Prostate gland (tissue), 2 donors: ENCODE measurements at regions not wholly inside any gene's neighbourhood (a gene's known extent, or its start where the extent isn't known, plus 50 kb on each side); places are given as distances from the start of the nearest gene placed in this dataset.

Experiments used
- DNase-seq: peaks from one replicate; pipeline ENCODE4 v3.0.0-alpha.2; 2019; ENCODE audit warnings: low spot score
- H3K27ac ChIP-seq, 2 donors: fragments of 200-600 bp; sonication (generic); 2 replicates each; pipeline ENCODE4 v1.5.1; 2017 to 2019
- H3K27me3 ChIP-seq: fragments of 200-600 bp; sonication (generic); replicated peaks from 2 replicates; pipeline ENCODE4 v1.5.1; 2019; ENCODE audit not compliant: insufficient read depth
- H3K36me3 ChIP-seq, 2 donors: fragments of 200-600 bp; sonication (generic); 1 replicate in 1 of 2; 2 replicates in 1 of 2; pipeline versions ENCODE4 v1.5.1 to v1.8.1; 2017 to 2019
- H3K4me1 ChIP-seq: fragments of 200-600 bp; sonication (generic); replicated peaks from 2 replicates; pipeline ENCODE4 v1.5.1; 2019
- H3K4me3 ChIP-seq, 2 donors: fragments of 200-600 bp; sonication (generic); 2 replicates each; pipeline ENCODE4 v1.5.1; 2017 to 2019
- H3K9me3 ChIP-seq: fragments of 200-600 bp; sonication (generic); 2 replicates; pipeline ENCODE4 v1.5.1; 2017
- CTCF ChIP-seq, 4 experiments: fragments of 200-600 bp in 2 of 4; fragments of 450-650 bp in 2 of 4; sonication (generic) in 2 of 4; IDR thresholded peaks; 1 replicate in 3 of 4; 2 replicates in 1 of 4; pipeline ENCODE4 v1.5.1; 2016 to 2019; ENCODE audit warnings: antibody characterized with exemption in 4 of 4, mild to moderate bottlenecking in 2 of 4, moderate library complexity in 2 of 4
- POLR2A ChIP-seq: fragments of 450-650 bp; IDR thresholded peaks from one replicate; pipeline ENCODE4 v1.6.1; 2016; ENCODE audit warnings: antibody characterized with exemption, mild to moderate bottlenecking
- POLR2AphosphoS5 ChIP-seq: sonication (generic); formaldehyde crosslinking; IDR thresholded peaks from one replicate; pipeline ENCODE4 v1.6.1; 2017; ENCODE audit warnings: antibody characterized with exemption
- WGBS: methylation state at CpG from one replicate; pipeline ENCODE4 v1.1.5; 2018; 5-methylcytosine and 5-hydroxymethylcytosine counted together
- intact Hi-C: fragments of 100-400 bp; cut with DNase I; formaldehyde crosslinking; loops from one replicate; pipeline ENCODE4 v1.14.2; 2022

- TF ChIP-seq POLR2AphosphoS5 (no peak), CTCF (IDR thresholded peaks at IDR 0.05) (no peak), POLR2A (no peak)
- Histone ChIP-seq H3K27ac (no peak overlapping the region), H3K36me3 (no peaks in the 10 kb centered on the region), H3K27me3 (no peaks in the 10 kb centered on the region), H3K4me3 (no peak overlapping the region), H3K9me3 (no peaks in the 10 kb centered on the region), H3K4me1 (no peaks in the 10 kb centered on the region)
- no peak for DNase-seq
- intact Hi-C loops: no loop called here
- 95% methylated on average over 1 of the region's 1 CpG for WGBS
Observed at GRCh38 chr4:104682311-104682710, 187.6 kb upstream of the CXXC4 start.

- DNase-seq: no peak
- Histone ChIP-seq H3K27me3 (no peaks in the 10 kb centered on the region), H3K4me1 (no peaks in the 10 kb centered on the region), H3K9me3 (no peaks in the 10 kb centered on the region), H3K36me3 (no peaks in the 10 kb centered on the region), H3K27ac (no peak overlapping the region), H3K4me3 (no peak overlapping the region)
- TF ChIP-seq POLR2AphosphoS5 (no peak), POLR2A (no peak), CTCF (IDR thresholded peaks at IDR 0.05) (no peak)
- WGBS: 71% methylated on average over 5 of the region's 5 CpGs
- intact Hi-C loops: no loop called here
Observed at GRCh38 chr4:104693601-104694201, 199.0 kb upstream of the CXXC4 start.

- TF ChIP-seq POLR2AphosphoS5: no peak
- Histone ChIP-seq H3K4me1 (no peaks in the 10 kb centered on the region), H3K36me3 (no peaks in the 10 kb centered on the region), H3K27ac (no peak overlapping the region), H3K4me3 (no peak overlapping the region), H3K9me3 (no peaks in the 10 kb centered on the region), H3K27me3 (no peaks in the 10 kb centered on the region)
- DNase-seq: no peak
- 95% methylated on average over 2 of the region's 2 CpGs for WGBS
- intact Hi-C loops: no loop called here
Observed at GRCh38 chr4:104716584-104716983, 221.9 kb upstream of the CXXC4 start.

- Histone ChIP-seq H3K27me3 (no peaks in the 10 kb centered on the region), H3K27ac (no peak overlapping the region), H3K9me3 (no peaks in the 10 kb centered on the region), H3K4me1 (no peaks in the 10 kb centered on the region), H3K36me3 (no peaks in the 10 kb centered on the region), H3K4me3 (no peak overlapping the region)
- intact Hi-C loops: no loop called here
- no peak for DNase-seq
- TF ChIP-seq POLR2A (no peak), POLR2AphosphoS5 (no peak), CTCF (IDR thresholded peaks at IDR 0.05) (no peak)
- 75% methylated on average over 4 of the region's 4 CpGs for WGBS
Observed at GRCh38 chr4:104719539-104720230, 225.0 kb upstream of the CXXC4 start.

- WGBS: 68% methylated on average over 1 of the region's 1 CpG
- H3K4me3 ChIP-seq: no peak overlapping the region
- DNase-seq: no peak
- no peaks in the 10 kb centered on the region for H3K4me1 ChIP-seq
- H3K36me3 ChIP-seq: no peaks in the 10 kb centered on the region
- TF ChIP-seq CTCF (IDR thresholded peaks at IDR 0.05) (no peak), POLR2A (no peak), POLR2AphosphoS5 (no peak)
- no peaks in the 10 kb centered on the region for H3K27me3 ChIP-seq
- H3K9me3 ChIP-seq: no peaks in the 10 kb centered on the region
- H3K27ac ChIP-seq: no peak overlapping the region
- intact Hi-C loops: no loop called here
Observed at GRCh38 chr4:104722467-104722866, 227.8 kb upstream of the CXXC4 start.
